ENCODE measurements at regions not wholly inside any gene's neighbourhood (a gene's known extent, or its start where the extent isn't known, plus 50 kb on each side); places are given as distances from the start of the nearest gene placed in this dataset.
"Not testable (repeated sequence)": the region's sequence is repeated elsewhere in the genome, so short reads cannot be mapped to it uniquely, and the experiment has no call there.

GRCh38 chr2:192414794-192415193 is 220.1 kb upstream of the TMEFF2 start:
- DNase-seq (ENCODE audit: low read depth in 4 of 4, low spot score in 3 of 4): no peak

DNA sequence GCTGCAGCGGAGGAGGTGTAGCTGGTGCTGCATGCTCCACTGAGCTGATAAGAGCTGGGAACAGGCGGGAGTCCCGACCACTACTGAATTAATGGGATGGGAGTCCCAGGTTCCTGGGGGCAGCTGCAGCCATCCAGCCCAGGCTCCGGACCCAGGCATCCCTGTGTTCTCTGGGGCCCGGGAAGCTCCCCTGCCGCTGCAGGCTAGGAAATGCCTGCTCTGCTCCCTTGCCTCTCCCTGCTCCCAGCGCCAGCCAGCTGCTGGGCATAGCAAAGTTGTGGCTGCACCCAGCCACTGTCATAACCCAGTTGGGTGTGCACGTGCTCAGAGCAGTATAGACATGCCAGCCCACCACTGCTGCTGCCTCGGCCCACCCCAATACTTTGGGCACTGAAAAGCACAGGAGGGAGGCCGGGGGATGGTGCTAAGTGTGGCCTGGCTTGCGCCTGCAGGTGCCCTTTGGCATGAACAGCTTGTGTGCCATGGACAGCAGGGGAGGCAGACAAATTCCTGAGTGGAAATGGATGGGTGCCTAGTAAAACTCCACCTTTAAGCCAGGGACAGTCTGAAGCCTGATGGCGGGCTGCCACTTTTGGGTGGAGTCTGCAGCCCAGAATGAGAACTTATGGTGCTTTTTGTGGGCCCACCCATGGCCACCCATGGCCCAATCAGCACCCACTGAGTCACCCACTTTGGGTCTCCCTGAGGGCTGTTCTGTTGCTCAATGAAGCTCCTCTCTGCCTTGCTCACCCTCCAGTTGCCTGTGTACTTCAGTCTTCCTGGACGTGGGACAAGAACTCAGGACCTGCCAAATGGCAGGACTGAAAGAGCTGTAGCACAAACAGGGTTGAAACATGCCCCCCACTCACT is 219.3 kb upstream of the TMEFF2 start:
- DNase-seq (ENCODE audit: low read depth in 4 of 4, low spot score in 3 of 4): no peak

- not testable (repeated sequence) for DNase-seq (ENCODE audit: low read depth in 4 of 4, low spot score in 3 of 4)
These were observed 218.1 kb upstream of the TMEFF2 start for GRCh38 chr2:192412866-192413265.

DNA sequence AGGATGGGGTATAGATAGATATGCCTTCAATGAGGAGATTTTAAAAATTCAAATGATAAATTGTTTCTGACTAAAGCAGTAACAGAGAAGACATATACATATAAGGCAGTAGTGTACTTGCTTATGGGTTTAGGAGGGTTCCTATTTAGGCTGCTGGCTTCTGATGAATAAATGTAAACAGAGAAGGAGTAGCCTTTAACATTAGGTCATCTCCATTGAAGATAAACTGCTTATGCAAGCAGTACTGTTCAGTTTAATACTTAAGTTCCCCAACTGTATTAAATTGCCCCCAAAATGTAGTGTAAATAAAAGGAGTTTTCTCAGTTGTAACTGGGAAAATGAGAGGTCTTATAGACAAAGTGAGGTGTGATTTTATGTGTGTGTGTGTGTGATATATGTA is 217.7 kb upstream of the TMEFF2 start:
- no peak for DNase-seq (ENCODE audit: low read depth in 4 of 4, low spot score in 3 of 4)

GRCh38 chr2:192411755-192412154 is 217.0 kb upstream of the TMEFF2 start:
- no peak for DNase-seq (ENCODE audit: low read depth in 4 of 4, low spot score in 3 of 4)

- DNase-seq (ENCODE audit: low read depth in 4 of 4, low spot score in 3 of 4): no peak
These were observed 215.6 kb upstream of the TMEFF2 start for GRCh38 chr2:192410319-192410718.

- no peak for DNase-seq (ENCODE audit: low read depth in 4 of 4, low spot score in 3 of 4)
These were observed 213.0 kb upstream of the TMEFF2 start for GRCh38 chr2:192407692-192408091.

- DNase-seq (ENCODE audit: low read depth in 4 of 4, low spot score in 3 of 4): no peak
These were observed 203.5 kb upstream of the TMEFF2 start for GRCh38 chr2:192398236-192398635.

DNA sequence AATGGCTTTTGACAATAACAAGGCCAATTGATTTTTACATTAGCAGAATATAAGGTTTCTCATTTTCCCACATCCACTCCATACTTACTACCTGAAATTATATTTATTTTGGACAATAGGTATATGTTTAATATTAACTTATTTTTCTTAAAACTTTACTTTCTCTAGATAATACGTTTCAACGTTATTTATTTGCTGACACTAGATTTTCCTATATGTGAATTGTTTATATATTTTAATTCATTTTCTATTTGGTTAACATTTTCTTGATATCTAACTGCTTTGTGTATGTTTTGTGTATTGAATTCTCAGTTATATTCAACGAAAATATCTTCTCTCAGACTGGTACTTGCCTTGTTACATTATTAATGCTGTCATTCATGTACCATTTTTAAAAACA is 199.9 kb upstream of the TMEFF2 start:
- DNase-seq (ENCODE audit: low read depth in 4 of 4, low spot score in 3 of 4): no peak

DNA sequence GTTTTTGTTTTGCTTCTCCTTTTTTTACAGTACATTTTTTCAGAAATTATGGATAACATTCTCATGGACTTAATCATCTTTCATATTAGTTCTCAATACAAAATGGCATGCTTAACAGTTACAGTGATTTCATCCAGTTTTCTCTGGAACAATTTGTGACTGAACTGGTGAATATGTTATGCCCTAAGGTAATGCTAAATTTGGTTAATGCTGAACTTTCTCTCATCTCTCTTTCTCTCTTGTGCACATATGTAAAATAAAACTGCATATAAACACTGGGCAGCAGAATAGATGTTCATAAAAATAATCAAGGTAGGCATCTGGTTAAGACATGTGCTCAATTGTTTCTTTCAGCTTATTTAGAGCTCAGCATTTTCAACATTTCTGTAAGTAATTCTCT is 196.3 kb upstream of the TMEFF2 start:
- no peak for DNase-seq (ENCODE audit: low read depth in 4 of 4, low spot score in 3 of 4)

DNA sequence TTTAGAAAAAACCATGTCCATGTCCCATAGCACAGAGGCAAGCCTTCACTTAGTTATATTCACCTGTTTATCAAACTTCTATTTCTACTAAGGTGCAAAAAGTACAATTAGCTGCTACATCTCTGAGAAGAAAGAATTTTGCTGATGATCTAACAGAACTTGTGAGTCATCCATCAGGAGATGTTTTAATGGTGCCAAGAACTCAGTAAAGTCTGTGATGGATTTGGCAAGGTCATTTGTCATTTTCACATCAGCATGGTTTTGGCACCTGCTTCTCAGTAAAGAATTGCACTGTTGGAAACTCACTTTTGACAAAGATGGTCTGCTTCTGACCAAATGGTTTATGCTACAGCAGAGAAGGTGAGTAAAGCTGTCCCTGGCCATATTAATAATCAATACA is 195.7 kb upstream of the TMEFF2 start:
- no peak for DNase-seq (ENCODE audit: low read depth in 4 of 4, low spot score in 3 of 4)

DNA sequence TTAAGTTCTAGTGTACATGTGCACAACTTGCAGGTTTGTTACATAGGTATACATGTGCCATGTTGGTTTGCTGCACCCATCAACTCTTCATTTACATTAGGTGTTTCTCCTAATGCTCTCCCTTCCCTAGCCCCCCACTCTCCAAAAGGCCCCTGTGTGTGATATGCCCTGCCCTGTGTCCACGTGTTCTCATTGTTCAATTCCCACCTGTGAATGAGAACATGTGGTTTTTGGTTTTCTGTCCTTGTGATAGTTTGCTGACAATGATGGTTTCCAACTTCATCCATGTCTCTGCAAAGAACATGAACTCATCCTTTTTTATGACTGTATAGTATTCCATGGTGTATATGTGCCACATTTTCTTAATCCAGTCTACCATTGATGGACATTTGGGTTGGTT is 189.5 kb upstream of the TMEFF2 start:
- DNase-seq (ENCODE audit: low read depth in 4 of 4, low spot score in 3 of 4): not testable (repeated sequence)

GRCh38 chr2:192381082-192381481 is 186.3 kb upstream of the TMEFF2 start:
- no peak for DNase-seq (ENCODE audit: low read depth in 4 of 4, low spot score in 3 of 4)

DNA sequence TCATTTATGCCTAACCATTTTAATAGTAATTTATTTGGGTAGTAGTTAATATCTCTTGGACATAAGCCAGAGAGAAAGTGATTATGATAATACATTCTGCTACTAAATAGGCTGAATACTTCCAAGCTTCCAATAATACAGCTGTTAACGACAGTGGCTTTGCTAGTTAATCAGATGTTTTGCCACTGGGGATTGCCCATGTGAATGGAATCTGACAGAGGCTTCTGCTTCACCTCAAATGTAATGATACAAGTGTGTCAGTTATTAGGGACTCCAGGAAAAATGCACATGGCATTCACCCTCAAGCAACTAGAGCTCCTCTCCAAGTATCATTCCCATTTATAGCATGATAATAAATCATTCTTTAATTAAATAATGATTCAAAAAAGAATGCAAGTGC is 185.0 kb upstream of the TMEFF2 start:
- no peak for DNase-seq (ENCODE audit: low read depth in 4 of 4, low spot score in 3 of 4)

DNA sequence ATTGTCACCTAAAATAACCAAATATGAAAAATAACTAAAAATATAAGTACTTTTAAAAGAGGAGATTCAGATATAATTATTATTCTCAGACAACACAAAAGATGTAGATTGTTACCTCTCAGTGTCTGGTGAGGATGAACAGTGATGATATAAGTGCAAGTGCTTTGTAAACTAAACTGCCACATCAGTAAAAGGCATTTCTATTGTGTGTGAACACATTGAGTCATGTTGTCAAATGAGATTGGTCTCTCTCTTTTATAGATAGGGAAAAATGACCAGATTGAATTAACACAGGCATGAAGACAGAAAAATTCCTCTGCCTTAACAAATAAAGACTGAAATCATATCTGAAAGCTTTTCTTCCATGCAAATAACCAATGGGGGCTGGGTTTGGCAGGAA is 182.4 kb upstream of the TMEFF2 start:
- DNase-seq (ENCODE audit: low read depth in 4 of 4, low spot score in 3 of 4): no peak

GRCh38 chr2:192373754-192374153 is 179.0 kb upstream of the TMEFF2 start:
- no peak for DNase-seq (ENCODE audit: low read depth in 4 of 4, low spot score in 3 of 4)

GRCh38 chr2:192373221-192373620 is 178.5 kb upstream of the TMEFF2 start:
- DNase-seq (ENCODE audit: low read depth in 4 of 4, low spot score in 3 of 4): no peak

DNA sequence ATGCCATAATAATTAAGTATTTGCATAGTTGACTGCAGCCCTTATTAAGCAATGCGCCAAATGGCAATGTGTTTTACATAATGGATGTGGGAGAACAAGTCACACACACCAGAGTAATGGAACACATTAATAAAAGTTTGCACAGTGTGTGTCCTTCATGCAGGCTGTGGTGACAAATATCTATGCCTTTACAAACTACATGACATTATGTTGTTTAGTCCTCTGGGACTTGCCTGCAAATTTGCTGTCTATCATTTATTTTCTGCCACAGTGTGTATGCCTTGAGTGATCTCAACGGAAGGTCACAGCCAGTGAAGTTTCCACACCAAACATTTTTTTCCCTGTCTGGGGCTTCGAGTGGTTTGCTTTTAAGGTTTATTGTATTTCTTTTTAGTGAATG is 175.2 kb upstream of the TMEFF2 start:
- no peak for DNase-seq (ENCODE audit: low read depth in 4 of 4, low spot score in 3 of 4)

- no peak for DNase-seq (ENCODE audit: low read depth in 4 of 4, low spot score in 3 of 4)
These were observed 162.5 kb upstream of the TMEFF2 start for GRCh38 chr2:192357217-192357616.

- no peak for DNase-seq (ENCODE audit: low read depth in 4 of 4, low spot score in 3 of 4)
These were observed 159.9 kb upstream of the TMEFF2 start for GRCh38 chr2:192354512-192355244.

GRCh38 chr2:192347542-192347941 is 152.8 kb upstream of the TMEFF2 start:
- DNase-seq (ENCODE audit: low read depth in 4 of 4, low spot score in 3 of 4): no peak

- DNase-seq (ENCODE audit: low read depth in 4 of 4, low spot score in 3 of 4): no peak
These were observed 150.6 kb upstream of the TMEFF2 start for GRCh38 chr2:192345287-192345686.
